Tibial nerve (tissue), 4 donors: ENCODE measurements at regions not wholly inside any gene's neighbourhood (a gene's known extent, or its start where the extent isn't known, plus 50 kb on each side); places are given as distances from the start of the nearest gene placed in this dataset.
"Not testable (repeated sequence)": the region's sequence is repeated elsewhere in the genome, so short reads cannot be mapped to it uniquely, and the experiment has no call there.

Source experiments
- DNase-seq, 2 donors: peaks; one replicate each; pipeline ENCODE4 v3.0.0-alpha.2; 2019; ENCODE audit warnings: low spot score in 2 of 2
- H3K27ac ChIP-seq, 4 donors: fragments of 200-600 bp; sonication (generic) in 3 of 4; one replicate each; pipeline ENCODE4 v1.5.1; 2017 to 2019; ENCODE audit warnings: mild to moderate bottlenecking in 1 of 4
- H3K27me3 ChIP-seq, 2 donors: fragments of 200-600 bp; sonication (generic) in 1 of 2; one replicate each; pipeline versions ENCODE4 v1.5.1 to v1.6.0; 2017 to 2019
- H3K36me3 ChIP-seq, 3 donors: fragments of 200-600 bp; sonication (generic); one replicate each; pipeline ENCODE4 v1.5.1; 2018 to 2019
- H3K4me1 ChIP-seq, 4 donors: fragments of 200-600 bp; sonication (generic) in 3 of 4; one replicate each; pipeline ENCODE4 v1.5.1; 2017 to 2019
- H3K4me3 ChIP-seq, 4 donors: fragments of 200-600 bp; sonication (generic) in 3 of 4; one replicate each; pipeline ENCODE4 v1.5.1; 2017 to 2019; ENCODE audit warnings: mild to moderate bottlenecking in 1 of 4, moderate library complexity in 1 of 4
- H3K9me3 ChIP-seq, 4 donors: fragments of 200-600 bp; sonication (generic) in 3 of 4; one replicate each; pipeline ENCODE4 v1.5.1; 2017 to 2019
- CTCF ChIP-seq, 5 experiments: fragments of 200-600 bp in 3 of 5; fragments of 450-650 bp in 2 of 5; sonication (generic) in 3 of 5; IDR thresholded peaks; one replicate each; pipeline ENCODE4 v1.5.1; 2016 to 2019; ENCODE audit warnings: antibody characterized with exemption in 5 of 5, mild to moderate bottlenecking in 3 of 5, moderate library complexity in 2 of 5
- EP300 ChIP-seq, 2 donors: sonication (generic); formaldehyde crosslinking; IDR thresholded peaks; one replicate each; pipeline ENCODE4 v1.6.1; 2017; ENCODE audit warnings: antibody characterized with exemption in 2 of 2, mild to moderate bottlenecking in 1 of 2
- POLR2A ChIP-seq, 2 donors: fragments of 450-650 bp; IDR thresholded peaks; one replicate each; pipeline ENCODE4 v1.6.1; 2017; ENCODE audit warnings: antibody characterized with exemption in 2 of 2, mild to moderate bottlenecking in 2 of 2, moderate library complexity in 2 of 2
- WGBS, 2 donors: methylation state at CpG; one replicate each; pipeline ENCODE4 v1.1.5; 2018; 5-methylcytosine and 5-hydroxymethylcytosine counted together

GRCh38 chr12:105590571-105590970 is 260.1 kb downstream of the C12orf75 start:
- no peak for DNase-seq
- no peak for TF ChIP-seq CTCF (IDR thresholded peaks at IDR 0.05)
- no peak overlapping the region for H3K27ac ChIP-seq
- no peaks in the 10 kb centered on the region for H3K36me3 ChIP-seq
- no peaks in the 10 kb centered on the region for H3K4me1 ChIP-seq
- 75 to 79% methylated on average over 1 of the region's 1 CpG for WGBS, 2 donors
- H3K27me3 ChIP-seq: no peaks in the 10 kb centered on the region
- peaks cover 0 to 4% (median 0%) of the 10 kb centered on the region in 4 donors for H3K9me3 ChIP-seq
- H3K4me3 ChIP-seq: no peak overlapping the region

GRCh38 chr12:105595440-105595839 is 264.9 kb downstream of the C12orf75 start:
- no peak overlapping the region for H3K27ac ChIP-seq
- DNase-seq: no peak
- H3K27me3 ChIP-seq: no peaks in the 10 kb centered on the region
- WGBS, 2 donors: 79 to 87% methylated on average over 5 of the region's 5 CpGs
- no peaks in the 10 kb centered on the region for H3K9me3 ChIP-seq
- H3K36me3 ChIP-seq: no peaks in the 10 kb centered on the region
- H3K4me3 ChIP-seq: no peak overlapping the region
- no peak for TF ChIP-seq CTCF (IDR thresholded peaks at IDR 0.05)
- no peak for TF ChIP-seq POLR2A (IDR thresholded peaks at IDR 0.05)
- no peak for TF ChIP-seq EP300 (IDR thresholded peaks at IDR 0.05)
- H3K4me1 ChIP-seq: peaks cover 0 to 6% (median 0%) of the 10 kb centered on the region in 4 donors

GRCh38 chr12:105596731-105597130 is 266.2 kb downstream of the C12orf75 start:
- no peak overlapping the region for H3K27ac ChIP-seq
- 74 to 78% methylated on average over 2 of the region's 2 CpGs for WGBS, 2 donors
- no peaks in the 10 kb centered on the region for H3K36me3 ChIP-seq
- TF ChIP-seq CTCF (IDR thresholded peaks at IDR 0.05): no peak
- no peak for TF ChIP-seq POLR2A (IDR thresholded peaks at IDR 0.05)
- no peak for TF ChIP-seq EP300 (IDR thresholded peaks at IDR 0.05)
- no peaks in the 10 kb centered on the region for H3K9me3 ChIP-seq
- H3K4me3 ChIP-seq: no peak overlapping the region
- no peaks in the 10 kb centered on the region for H3K27me3 ChIP-seq
- DNase-seq: no peak
- peaks cover 0 to 6% (median 0%) of the 10 kb centered on the region in 4 donors for H3K4me1 ChIP-seq

- TF ChIP-seq EP300 (IDR thresholded peaks at IDR 0.05) (no peak), CTCF (IDR thresholded peaks at IDR 0.05) (no peak), POLR2A (IDR thresholded peaks at IDR 0.05) (no peak)
- H3K9me3 ChIP-seq: no peaks in the 10 kb centered on the region
- H3K36me3 ChIP-seq: no peaks in the 10 kb centered on the region
- no peak overlapping the region for H3K27ac ChIP-seq
- H3K4me3 ChIP-seq: no peak overlapping the region
- DNase-seq: no peak
- 78 to 80% methylated on average over 4 of the region's 4 CpGs for WGBS, 2 donors
- H3K4me1 ChIP-seq: peaks cover 0 to 6% (median 0%) of the 10 kb centered on the region in 4 donors
- H3K27me3 ChIP-seq: no peaks in the 10 kb centered on the region
Measured at GRCh38 chr12:105598031-105598430, 267.5 kb downstream of the C12orf75 start.

- Histone ChIP-seq H3K4me3 (no peak overlapping the region), H3K27me3 (no peaks in the 10 kb centered on the region), H3K36me3 (no peaks in the 10 kb centered on the region), H3K9me3 (no peaks in the 10 kb centered on the region), H3K4me1 (peaks cover 0 to 4% (median 0%) of the 10 kb centered on the region in 4 donors), H3K27ac (no peak overlapping the region)
- 46 to 67% methylated on average over 2 of the region's 2 CpGs for WGBS, 2 donors
- TF ChIP-seq EP300 (IDR thresholded peaks at IDR 0.05) (no peak), CTCF (IDR thresholded peaks at IDR 0.05) (no peak), POLR2A (IDR thresholded peaks at IDR 0.05) (no peak)
- no peak for DNase-seq
Measured at GRCh38 chr12:105600911-105601545, 270.5 kb downstream of the C12orf75 start.

GRCh38 chr12:105602312-105602711 is 271.8 kb downstream of the C12orf75 start:
- not testable (repeated sequence) for DNase-seq, H3K9me3 ChIP-seq, H3K4me3 ChIP-seq, H3K36me3 ChIP-seq, H3K27ac ChIP-seq, H3K27me3 ChIP-seq, H3K4me1 ChIP-seq
- 77 to 79% methylated on average over 5 of the region's 5 CpGs for WGBS, 2 donors

GRCh38 chr12:105604281-105604680 is 273.8 kb downstream of the C12orf75 start:
- not testable (repeated sequence) for H3K36me3 ChIP-seq, H3K27ac ChIP-seq, DNase-seq, H3K4me3 ChIP-seq, H3K27me3 ChIP-seq, H3K4me1 ChIP-seq, H3K9me3 ChIP-seq
- WGBS, 2 donors: 78 to 80% methylated on average over 3 of the region's 3 CpGs

GRCh38 chr12:105606613-105607012 is 276.1 kb downstream of the C12orf75 start:
- not testable (repeated sequence) for H3K9me3 ChIP-seq
- 97 to 100% methylated on average over 1 of the region's 1 CpG for WGBS, 2 donors

More at GRCh38 chr12:105606613-105607012, 276.1 kb downstream of the C12orf75 start:
- not testable (repeated sequence) for DNase-seq, H3K4me1 ChIP-seq, H3K36me3 ChIP-seq, H3K27ac ChIP-seq, H3K27me3 ChIP-seq, H3K4me3 ChIP-seq
